HL-60 (cell line): ENCODE measurements at regions not wholly inside any gene's neighbourhood (a gene's known extent, or its start where the extent isn't known, plus 50 kb on each side); places are given as distances from the start of the nearest gene placed in this dataset.

Experiments used
- DNase-seq, 2 experiments: peaks; one replicate each; pipeline ENCODE4 v3.0.0-alpha.2; 2010 to 2020; ENCODE audit warnings: low read depth in 1 of 2, low spot score in 1 of 2
- H3K27ac ChIP-seq: fragments of 250-450 bp; sonication (Bioruptor Pico); replicated peaks from 2 replicates; pipeline ENCODE4 v1.5.1; 2020; ENCODE audit warnings: mild to moderate bottlenecking, moderate library complexity
- H3K27me3 ChIP-seq: fragments of 250-450 bp; sonication (Bioruptor Pico); 2 replicates; pipeline ENCODE4 v1.5.1; 2021; ENCODE audit warnings: mild to moderate bottlenecking, moderate library complexity; ENCODE audit not compliant: insufficient read depth, poor library complexity, severe bottlenecking
- H3K4me3 ChIP-seq: replicated peaks from 2 replicates; pipeline ENCODE4 v1.5.1; 2011; ENCODE audit warnings: mild to moderate bottlenecking, control low read depth, low read length; ENCODE audit not compliant: insufficient read depth
- GABPA ChIP-seq: IDR thresholded peaks from 2 replicates; pipeline ENCODE4 v1.6.1; 2012; ENCODE audit warnings: low read depth
- POLR2AphosphoS5 ChIP-seq: IDR thresholded peaks from 2 replicates; pipeline ENCODE4 v1.6.1; 2012; ENCODE audit warnings: low read depth
- SPI1 ChIP-seq: IDR thresholded peaks from 2 replicates; pipeline ENCODE4 v1.6.1; 2012; ENCODE audit warnings: low read depth, mild to moderate bottlenecking, borderline replicate concordance
- TF ChIP-seq, protein P1 (sequence below): IDR thresholded peaks from one replicate; pipeline ENCODE4 v1.5.1; 2011; ENCODE audit warnings: low read length, control low read depth, inconsistent platforms; ENCODE audit not compliant: insufficient read depth
- TF ChIP-seq, protein P2 (sequence below): IDR thresholded peaks from 2 replicates; pipeline ENCODE4 v1.6.1; 2012; ENCODE audit warnings: low read depth; ENCODE audit not compliant: insufficient replicate concordance

DNA sequence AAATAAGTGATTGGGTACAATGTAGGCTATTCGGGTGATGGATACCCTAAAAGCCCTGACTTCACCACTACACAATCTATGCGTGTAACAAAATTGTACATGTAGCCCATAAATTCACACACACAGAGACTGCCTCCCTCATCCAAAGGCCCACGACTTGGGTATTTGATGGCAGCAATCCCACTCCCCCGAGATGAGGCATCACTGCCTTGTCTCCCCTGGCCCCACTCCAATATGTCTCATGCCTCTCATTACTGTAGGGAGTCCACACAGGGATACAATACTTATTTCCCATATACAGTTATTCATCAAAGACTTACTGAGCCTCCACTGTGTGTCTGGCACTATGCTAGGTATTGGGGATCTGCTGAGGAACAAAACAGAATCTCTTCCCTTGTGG, 192.6 kb downstream of the CBLN1 start:
- Histone ChIP-seq H3K27me3 (no peaks in the 10 kb centered on the region), H3K4me3 (no peak overlapping the region), H3K27ac (no peak overlapping the region)
- no peak for DNase-seq
- no peak for TF ChIP-seq GABPA
- TF ChIP-seq, protein P1, sequence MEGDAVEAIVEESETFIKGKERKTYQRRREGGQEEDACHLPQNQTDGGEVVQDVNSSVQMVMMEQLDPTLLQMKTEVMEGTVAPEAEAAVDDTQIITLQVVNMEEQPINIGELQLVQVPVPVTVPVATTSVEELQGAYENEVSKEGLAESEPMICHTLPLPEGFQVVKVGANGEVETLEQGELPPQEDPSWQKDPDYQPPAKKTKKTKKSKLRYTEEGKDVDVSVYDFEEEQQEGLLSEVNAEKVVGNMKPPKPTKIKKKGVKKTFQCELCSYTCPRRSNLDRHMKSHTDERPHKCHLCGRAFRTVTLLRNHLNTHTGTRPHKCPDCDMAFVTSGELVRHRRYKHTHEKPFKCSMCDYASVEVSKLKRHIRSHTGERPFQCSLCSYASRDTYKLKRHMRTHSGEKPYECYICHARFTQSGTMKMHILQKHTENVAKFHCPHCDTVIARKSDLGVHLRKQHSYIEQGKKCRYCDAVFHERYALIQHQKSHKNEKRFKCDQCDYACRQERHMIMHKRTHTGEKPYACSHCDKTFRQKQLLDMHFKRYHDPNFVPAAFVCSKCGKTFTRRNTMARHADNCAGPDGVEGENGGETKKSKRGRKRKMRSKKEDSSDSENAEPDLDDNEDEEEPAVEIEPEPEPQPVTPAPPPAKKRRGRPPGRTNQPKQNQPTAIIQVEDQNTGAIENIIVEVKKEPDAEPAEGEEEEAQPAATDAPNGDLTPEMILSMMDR, result no peak
- no peak for TF ChIP-seq POLR2AphosphoS5
- TF ChIP-seq, protein P2, sequence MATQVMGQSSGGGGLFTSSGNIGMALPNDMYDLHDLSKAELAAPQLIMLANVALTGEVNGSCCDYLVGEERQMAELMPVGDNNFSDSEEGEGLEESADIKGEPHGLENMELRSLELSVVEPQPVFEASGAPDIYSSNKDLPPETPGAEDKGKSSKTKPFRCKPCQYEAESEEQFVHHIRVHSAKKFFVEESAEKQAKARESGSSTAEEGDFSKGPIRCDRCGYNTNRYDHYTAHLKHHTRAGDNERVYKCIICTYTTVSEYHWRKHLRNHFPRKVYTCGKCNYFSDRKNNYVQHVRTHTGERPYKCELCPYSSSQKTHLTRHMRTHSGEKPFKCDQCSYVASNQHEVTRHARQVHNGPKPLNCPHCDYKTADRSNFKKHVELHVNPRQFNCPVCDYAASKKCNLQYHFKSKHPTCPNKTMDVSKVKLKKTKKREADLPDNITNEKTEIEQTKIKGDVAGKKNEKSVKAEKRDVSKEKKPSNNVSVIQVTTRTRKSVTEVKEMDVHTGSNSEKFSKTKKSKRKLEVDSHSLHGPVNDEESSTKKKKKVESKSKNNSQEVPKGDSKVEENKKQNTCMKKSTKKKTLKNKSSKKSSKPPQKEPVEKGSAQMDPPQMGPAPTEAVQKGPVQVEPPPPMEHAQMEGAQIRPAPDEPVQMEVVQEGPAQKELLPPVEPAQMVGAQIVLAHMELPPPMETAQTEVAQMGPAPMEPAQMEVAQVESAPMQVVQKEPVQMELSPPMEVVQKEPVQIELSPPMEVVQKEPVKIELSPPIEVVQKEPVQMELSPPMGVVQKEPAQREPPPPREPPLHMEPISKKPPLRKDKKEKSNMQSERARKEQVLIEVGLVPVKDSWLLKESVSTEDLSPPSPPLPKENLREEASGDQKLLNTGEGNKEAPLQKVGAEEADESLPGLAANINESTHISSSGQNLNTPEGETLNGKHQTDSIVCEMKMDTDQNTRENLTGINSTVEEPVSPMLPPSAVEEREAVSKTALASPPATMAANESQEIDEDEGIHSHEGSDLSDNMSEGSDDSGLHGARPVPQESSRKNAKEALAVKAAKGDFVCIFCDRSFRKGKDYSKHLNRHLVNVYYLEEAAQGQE, result no peak
- TF ChIP-seq SPI1, result no peak

DNA sequence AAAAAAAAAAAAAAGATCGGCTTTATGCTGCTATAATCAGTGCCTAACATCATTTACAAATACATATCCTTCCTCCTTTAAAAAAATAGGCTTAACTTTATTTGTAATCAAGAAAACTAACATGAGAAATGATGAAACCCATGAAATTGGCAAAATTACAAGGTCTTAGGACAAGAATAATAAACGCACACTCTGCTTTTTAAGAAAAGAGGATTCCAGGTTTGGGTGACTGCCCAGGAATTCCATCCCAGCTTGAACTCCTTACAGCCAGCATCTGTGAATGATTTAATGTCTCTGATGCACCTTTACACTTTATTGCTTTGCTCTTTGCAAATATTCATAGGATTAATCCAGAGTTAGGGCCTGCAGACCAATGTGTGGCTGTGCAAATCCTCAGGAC, 196.0 kb downstream of the CBLN1 start:
- Histone ChIP-seq H3K27ac (no peak overlapping the region), H3K27me3 (no peaks in the 10 kb centered on the region), H3K4me3 (no peak overlapping the region)
- no peak for DNase-seq
- no peak for TF ChIP-seq POLR2AphosphoS5
- no peak for TF ChIP-seq SPI1
- TF ChIP-seq GABPA, result no peak
- TF ChIP-seq, protein P1, result no peak

DNA sequence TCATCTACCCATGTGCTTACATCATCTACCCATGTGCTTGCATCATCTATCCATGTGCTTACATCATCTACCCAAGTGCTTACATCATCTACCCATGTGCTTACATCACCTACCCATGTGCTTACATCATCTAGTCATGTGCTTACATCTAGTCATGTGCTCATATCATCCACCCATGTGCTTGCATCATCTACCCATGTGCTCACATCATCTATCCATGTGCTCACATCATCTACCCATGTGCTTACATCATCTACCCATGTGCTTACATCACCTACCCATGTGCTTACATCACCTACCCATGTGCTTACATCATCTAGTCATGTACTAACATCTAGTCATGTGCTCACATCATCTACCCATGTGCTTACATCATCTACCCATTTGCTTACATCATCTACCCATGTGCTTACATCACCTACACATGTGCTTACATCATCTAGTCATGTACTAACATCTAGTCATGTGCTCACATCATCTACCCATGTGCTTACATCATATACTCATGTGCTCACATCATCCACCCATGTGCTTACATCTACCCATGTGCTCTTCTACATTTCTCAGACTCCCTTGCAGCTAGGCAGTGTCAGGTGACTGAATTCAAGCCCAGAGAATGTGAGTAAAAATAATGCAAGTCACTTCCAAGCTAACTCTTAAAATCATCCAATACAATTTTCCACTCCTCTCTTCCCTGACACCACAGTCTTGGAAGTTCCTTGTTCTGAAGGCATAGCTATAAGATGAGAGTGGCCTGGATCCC, 196.8 kb downstream of the CBLN1 start:
- TF ChIP-seq, protein P2, result no peak
- no peak for TF ChIP-seq GABPA
- TF ChIP-seq, protein P1, result no peak
- no peak for TF ChIP-seq POLR2AphosphoS5
- no peak for TF ChIP-seq SPI1
- H3K27me3 ChIP-seq, result no peaks in the 10 kb centered on the region
- DNase-seq, result peak in 1 of 2 experiments; percentile 27
- H3K27ac ChIP-seq, result no peak overlapping the region
- no peak overlapping the region for H3K4me3 ChIP-seq
